ENCODE measurements at regions not wholly inside any gene's neighbourhood (a gene's known extent, or its start where the extent isn't known, plus 50 kb on each side); places are given as distances from the start of the nearest gene placed in this dataset.

DNA sequence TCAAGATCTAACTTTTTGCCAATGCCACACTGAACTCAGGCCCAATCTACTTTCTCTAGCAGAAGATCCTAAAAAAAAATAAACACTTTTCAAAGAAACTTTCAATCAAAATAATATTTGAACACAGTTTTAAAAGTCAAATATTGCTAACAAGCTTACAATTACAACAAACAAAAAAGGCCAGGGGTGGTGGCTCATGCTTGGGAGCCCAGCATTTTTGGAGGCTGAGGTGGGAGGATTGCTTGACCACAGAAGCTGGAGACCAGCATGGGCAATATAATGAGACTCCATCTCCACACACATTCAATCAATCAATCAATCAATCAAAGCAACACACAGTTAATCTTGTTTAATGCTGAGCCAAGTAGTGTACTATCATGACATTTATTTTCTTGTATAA, 149.2 kb downstream of the CYP26A1 start:
- TF ChIP-seq NFRKB (IDR thresholded peaks at IDR 0.05) (no peak), ELF4 (IDR thresholded peaks at IDR 0.05) (no peak), FOXM1 (IDR thresholded peaks at IDR 0.05; ENCODE audit: borderline replicate concordance) (no peak), FOXA1 (IDR thresholded peaks at IDR 0.05) (no peak), BHLHE40 (IDR thresholded peaks at IDR 0.05; ENCODE audit: borderline replicate concordance) (no peak), HDGF (IDR thresholded peaks at IDR 0.05; ENCODE audit: borderline replicate concordance) (no peak), TARDBP (IDR thresholded peaks at IDR 0.05) (no peak), CTBP1 (IDR thresholded peaks at IDR 0.05; ENCODE audit: borderline replicate concordance) (no peak), FOXK2 (IDR thresholded peaks at IDR 0.05) (no peak), SP1 (IDR thresholded peaks at IDR 0.05) (no peak), LEF1 (IDR thresholded peaks at IDR 0.05; ENCODE audit: borderline replicate concordance) (no peak), ARNT (IDR thresholded peaks at IDR 0.05) (no peak), SUZ12 (IDR thresholded peaks at IDR 0.05) (no peak)
- TF ChIP-seq, protein P1, sequence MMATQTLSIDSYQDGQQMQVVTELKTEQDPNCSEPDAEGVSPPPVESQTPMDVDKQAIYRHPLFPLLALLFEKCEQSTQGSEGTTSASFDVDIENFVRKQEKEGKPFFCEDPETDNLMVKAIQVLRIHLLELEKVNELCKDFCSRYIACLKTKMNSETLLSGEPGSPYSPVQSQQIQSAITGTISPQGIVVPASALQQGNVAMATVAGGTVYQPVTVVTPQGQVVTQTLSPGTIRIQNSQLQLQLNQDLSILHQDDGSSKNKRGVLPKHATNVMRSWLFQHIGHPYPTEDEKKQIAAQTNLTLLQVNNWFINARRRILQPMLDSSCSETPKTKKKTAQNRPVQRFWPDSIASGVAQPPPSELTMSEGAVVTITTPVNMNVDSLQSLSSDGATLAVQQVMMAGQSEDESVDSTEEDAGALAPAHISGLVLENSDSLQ (IDR thresholded peaks at IDR 0.05): no peak
